Skeletal muscle tissue (tissue), 3 donors: ENCODE measurements at regions not wholly inside any gene's neighbourhood (a gene's known extent, or its start where the extent isn't known, plus 50 kb on each side); places are given as distances from the start of the nearest gene placed in this dataset.
A peak's percentile ranks its signal among the peaks of the same experiment; 100 is the strongest.

Experiments
- H3K27ac ChIP-seq: one replicate; pipeline ENCODE4 v1.7.0; 2013; ENCODE audit warnings: mild to moderate bottlenecking, low read depth, low read length, inconsistent platforms
- H3K27me3 ChIP-seq, 3 donors: one replicate each; pipeline ENCODE4 v1.7.0; 2013; ENCODE audit warnings: low read length in 3 of 3; ENCODE audit not compliant: control insufficient read depth in 3 of 3, insufficient read depth in 3 of 3
- H3K36me3 ChIP-seq, 3 donors: one replicate each; pipeline ENCODE4 v1.7.0; 2013; ENCODE audit warnings: low read length in 3 of 3; ENCODE audit not compliant: control insufficient read depth in 3 of 3, insufficient read depth in 3 of 3
- H3K4me1 ChIP-seq, 3 donors: one replicate each; pipeline ENCODE4 v1.7.0; 2013; ENCODE audit warnings: low read length in 3 of 3, mild to moderate bottlenecking in 3 of 3; ENCODE audit not compliant: control insufficient read depth in 3 of 3, insufficient read depth in 3 of 3
- H3K4me3 ChIP-seq, 3 donors: one replicate each; pipeline ENCODE4 v1.7.0; 2013; ENCODE audit warnings: low read length in 3 of 3
- H3K9ac ChIP-seq, 3 donors: one replicate each; pipeline ENCODE4 v1.7.0; 2013; ENCODE audit warnings: low read length in 3 of 3, mild to moderate bottlenecking in 3 of 3, moderate library complexity in 2 of 3, low read depth in 1 of 3
- H3K9me3 ChIP-seq, 3 donors: one replicate each; pipeline ENCODE4 v1.7.0; 2013; ENCODE audit warnings: low read length in 3 of 3; ENCODE audit not compliant: control insufficient read depth in 3 of 3
- donor health status: Osteomylitis.

DNA sequence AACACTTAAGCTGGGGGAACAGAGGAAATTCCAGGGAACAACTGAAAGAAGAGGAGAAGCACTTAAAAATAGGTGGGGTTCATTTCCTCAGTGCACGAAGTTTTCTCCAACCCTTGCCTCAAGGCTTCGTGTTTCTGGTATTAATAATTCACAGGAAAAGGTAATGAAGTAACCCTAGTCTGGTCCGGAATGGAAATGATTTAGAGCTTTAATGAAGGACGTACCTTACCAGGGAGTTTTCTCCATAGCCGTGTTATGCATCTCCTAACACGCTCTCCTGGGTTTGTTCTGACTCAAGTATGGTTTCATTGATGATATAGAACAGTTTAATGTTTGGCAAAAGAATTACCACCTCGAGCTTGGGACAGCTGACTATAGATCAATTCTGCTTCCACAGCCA is 214.2 kb downstream of the MTX2 start:
- Histone ChIP-seq H3K36me3 (no peaks in the 10 kb centered on the region), H3K4me3 (no peak overlapping the region), H3K27ac (no peak overlapping the region), H3K9ac (no peak overlapping the region), H3K9me3 (no peaks in the 10 kb centered on the region), H3K4me1 (no peaks in the 10 kb centered on the region), H3K27me3 (no peaks in the 10 kb centered on the region)

DNA sequence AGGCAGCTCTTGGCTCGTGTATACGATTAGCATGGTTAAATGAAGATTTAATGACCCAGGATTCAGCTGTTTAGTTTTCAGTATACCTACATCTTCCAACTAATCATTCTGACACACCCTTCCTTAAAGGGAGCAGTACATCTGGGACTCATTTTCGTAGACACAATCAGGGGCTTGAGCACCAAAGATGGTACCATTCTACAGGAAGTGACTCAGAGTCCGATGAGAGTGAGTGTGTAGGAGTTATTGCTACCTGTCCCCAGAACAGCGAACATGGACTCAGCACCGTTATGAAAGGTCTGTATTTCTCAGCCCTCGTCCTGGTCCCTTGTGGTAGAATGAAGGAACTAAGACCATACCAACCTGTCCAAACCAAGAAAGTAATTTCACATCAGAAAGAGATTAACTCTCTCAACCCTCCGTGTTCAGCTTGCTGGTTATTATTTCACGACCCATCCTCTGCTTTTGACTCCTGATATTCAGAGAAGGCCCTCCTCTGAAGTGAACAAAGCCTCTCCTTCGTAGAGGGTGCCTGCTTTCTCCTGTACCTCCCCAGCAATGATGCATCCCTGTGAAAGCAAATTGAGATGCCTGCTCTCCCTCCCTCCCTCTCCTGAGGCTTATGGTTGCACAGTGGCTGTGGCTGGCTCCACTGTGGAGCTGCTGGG is 214.8 kb downstream of the MTX2 start:
- no peak overlapping the region for H3K4me3 ChIP-seq
- no peaks in the 10 kb centered on the region for H3K4me1 ChIP-seq
- H3K36me3 ChIP-seq = no peaks in the 10 kb centered on the region
- no peak overlapping the region for H3K9ac ChIP-seq
- H3K27me3 ChIP-seq = no peaks in the 10 kb centered on the region
- H3K27ac ChIP-seq = no peak overlapping the region
- no peaks in the 10 kb centered on the region for H3K9me3 ChIP-seq

DNA sequence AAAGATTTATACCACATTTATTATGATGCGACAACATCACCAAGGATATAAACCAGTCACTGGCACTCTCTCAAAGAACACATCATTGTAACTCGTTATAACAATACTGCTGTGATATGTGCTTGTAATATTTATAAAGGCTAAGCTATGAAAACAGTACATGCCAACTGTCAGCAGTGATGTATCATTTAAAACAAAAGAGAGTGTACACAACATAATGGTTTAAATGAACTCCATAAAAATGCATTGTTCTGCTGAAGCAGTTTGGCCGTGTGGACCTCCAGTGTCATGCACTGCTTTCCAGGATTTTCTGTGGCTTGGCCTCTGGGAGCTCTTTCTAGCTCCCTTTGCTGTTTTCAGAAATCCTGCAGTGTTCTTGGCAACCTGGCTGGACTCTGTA is 215.6 kb downstream of the MTX2 start:
- H3K4me1 ChIP-seq = no peaks in the 10 kb centered on the region
- no peak overlapping the region for H3K4me3 ChIP-seq
- H3K9ac ChIP-seq = no peak overlapping the region
- H3K36me3 ChIP-seq = no peaks in the 10 kb centered on the region
- H3K27me3 ChIP-seq = peaks cover 0 to 2% (median 0%) of the 10 kb centered on the region in 3 donors
- H3K9me3 ChIP-seq = no peaks in the 10 kb centered on the region
- no peak overlapping the region for H3K27ac ChIP-seq

DNA sequence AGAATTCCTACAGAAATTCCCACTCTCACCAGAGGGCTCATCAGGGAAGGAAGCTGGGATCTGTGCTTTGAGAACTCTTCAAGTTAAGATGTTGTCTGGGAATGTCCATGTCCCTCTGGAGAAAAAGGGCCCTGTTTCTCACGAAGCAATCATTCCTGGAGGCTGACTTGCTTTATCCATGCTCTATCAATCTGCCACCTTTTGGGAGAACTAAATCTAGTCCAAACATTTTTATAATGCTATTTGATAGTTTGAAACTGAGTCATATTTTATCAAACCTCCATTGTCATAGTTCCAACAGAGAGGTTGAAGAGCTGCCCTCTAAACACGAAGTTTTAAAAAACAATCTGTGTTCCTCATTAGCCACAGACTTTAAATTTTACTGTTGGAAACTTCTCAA is 219.2 kb downstream of the MTX2 start:
- peaks cover 6 to 17% (median 17%) of the 10 kb centered on the region in 3 donors for H3K4me1 ChIP-seq
- H3K9ac ChIP-seq = no peak overlapping the region
- H3K27me3 ChIP-seq = peaks cover 0 to 6% (median 4%) of the 10 kb centered on the region in 3 donors
- no peaks in the 10 kb centered on the region for H3K9me3 ChIP-seq
- H3K27ac ChIP-seq = no peak overlapping the region
- H3K36me3 ChIP-seq = no peaks in the 10 kb centered on the region
- no peak overlapping the region for H3K4me3 ChIP-seq

DNA sequence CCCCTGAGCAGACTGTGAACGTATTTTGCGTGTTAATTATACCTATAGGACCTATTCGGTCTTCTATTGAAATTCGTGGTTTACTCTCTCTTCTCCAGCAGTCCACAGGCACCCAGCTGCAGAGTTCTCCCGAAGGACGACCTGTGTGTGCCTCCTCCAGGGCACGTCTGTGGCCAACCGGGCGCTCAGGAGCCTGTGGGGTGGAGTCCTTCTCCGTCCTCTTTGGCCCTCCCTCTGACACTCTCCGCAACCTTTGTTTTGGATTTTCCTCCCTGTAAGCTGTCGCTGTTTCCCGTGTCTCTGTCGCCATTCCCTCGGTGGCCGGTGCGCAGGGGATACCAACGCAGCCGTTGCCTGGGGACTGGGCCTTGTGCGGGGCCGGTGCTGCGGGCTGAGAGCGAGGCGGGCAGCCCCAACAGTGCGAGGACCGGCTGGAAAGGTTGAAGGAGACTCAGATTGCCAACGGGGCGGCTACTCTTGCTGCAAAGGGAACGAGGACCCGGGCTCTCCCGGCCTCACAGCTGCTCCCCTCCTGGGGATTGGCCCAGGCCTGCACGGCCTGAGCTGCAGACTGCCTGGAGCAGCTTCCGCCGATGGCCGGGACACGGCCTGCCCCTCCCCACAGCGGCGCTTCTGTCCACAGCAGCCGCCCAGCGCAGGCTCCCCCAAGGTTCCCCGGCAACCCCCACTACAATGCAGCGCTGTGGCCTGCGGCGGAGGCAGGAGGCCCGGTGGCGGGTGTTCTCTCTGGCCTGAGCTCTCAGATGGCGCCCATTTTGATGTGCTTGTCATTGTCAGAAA is 221.0 kb downstream of the MTX2 start:
- H3K9ac ChIP-seq = peak overlapping the region; percentile 46 to 57 (median 51)

DNA sequence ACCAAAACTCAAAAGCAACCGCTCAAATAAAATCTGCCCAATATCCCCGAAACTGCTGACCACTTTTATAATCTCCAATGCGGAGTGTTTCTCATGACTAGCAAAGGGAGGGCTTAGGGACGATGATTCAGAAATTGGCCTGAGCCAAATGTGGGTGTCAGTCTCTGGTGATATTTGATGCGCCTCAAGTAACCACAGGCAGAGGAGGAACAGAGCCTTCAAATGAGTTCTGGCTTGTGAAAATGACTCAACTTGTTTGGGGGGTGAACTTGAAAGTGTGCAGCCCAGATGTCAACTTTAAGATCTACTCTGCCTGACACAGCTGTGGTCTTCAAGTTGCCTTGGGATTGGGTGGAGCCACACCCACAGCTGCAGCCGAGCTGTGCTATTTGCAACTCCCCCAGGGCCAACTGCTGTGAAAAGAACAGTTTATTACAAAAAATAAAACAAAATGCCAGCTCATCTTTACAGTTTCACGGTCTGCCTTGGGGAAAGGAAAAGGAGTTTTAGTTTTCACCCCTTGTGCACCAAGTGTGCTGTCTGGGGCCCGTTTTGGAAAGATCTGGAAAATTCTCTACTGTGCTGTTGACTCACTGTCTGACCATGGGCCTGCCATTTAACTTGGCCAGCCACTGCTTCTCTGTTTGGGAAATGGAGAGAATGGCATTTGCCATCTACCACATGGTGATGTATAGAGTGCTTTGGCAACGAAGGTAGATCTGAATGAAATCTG is 222.1 kb downstream of the MTX2 start:
- peak overlapping the region; percentile 81 for H3K27ac ChIP-seq
- peaks cover 13 to 28% (median 17%) of the 10 kb centered on the region in 3 donors for H3K4me1 ChIP-seq
- peak overlapping the region in 1 of 3 donors; percentile 46 for H3K9ac ChIP-seq
- no peaks in the 10 kb centered on the region for H3K36me3 ChIP-seq
- no peaks in the 10 kb centered on the region for H3K9me3 ChIP-seq
- H3K27me3 ChIP-seq = peaks cover 0 to 6% (median 4%) of the 10 kb centered on the region in 3 donors
- H3K4me3 ChIP-seq = no peak overlapping the region

More for the DNA sequence above, 221.0 kb downstream of the MTX2 start:
- Histone ChIP-seq H3K4me1 (peaks cover 9 to 21% (median 17%) of the 10 kb centered on the region in 3 donors), H3K27ac (peak overlapping the region; percentile 81), H3K9me3 (no peaks in the 10 kb centered on the region), H3K4me3 (peak overlapping the region in 1 of 3 donors; percentile 45), H3K27me3 (peaks cover 0 to 6% (median 4%) of the 10 kb centered on the region in 3 donors), H3K36me3 (no peaks in the 10 kb centered on the region)

DNA sequence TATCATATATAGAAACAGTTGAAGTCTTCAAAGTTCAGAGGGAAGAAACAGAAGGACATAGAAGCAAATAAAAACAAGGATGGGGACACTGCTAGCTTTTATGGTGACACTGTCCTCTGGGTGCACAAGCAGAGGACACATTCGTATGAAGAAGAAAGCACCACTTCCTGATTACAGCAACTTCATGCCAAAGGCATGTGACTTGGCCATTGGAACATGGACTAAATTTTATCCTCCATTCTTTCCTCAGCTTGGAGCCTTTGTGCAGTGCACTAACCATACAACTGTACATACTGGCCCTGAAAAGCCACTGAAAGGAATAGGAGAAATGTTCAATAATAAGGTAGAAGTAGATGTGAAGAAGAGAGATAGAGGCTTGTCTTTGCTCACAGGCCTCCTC is 223.3 kb downstream of the MTX2 start:
- Histone ChIP-seq H3K9ac (no peak overlapping the region), H3K36me3 (no peaks in the 10 kb centered on the region), H3K27ac (no peak overlapping the region), H3K9me3 (no peaks in the 10 kb centered on the region), H3K4me3 (no peak overlapping the region), H3K4me1 (peaks cover 13 to 29% (median 17%) of the 10 kb centered on the region in 3 donors), H3K27me3 (peaks cover 0 to 6% (median 4%) of the 10 kb centered on the region in 3 donors)

DNA sequence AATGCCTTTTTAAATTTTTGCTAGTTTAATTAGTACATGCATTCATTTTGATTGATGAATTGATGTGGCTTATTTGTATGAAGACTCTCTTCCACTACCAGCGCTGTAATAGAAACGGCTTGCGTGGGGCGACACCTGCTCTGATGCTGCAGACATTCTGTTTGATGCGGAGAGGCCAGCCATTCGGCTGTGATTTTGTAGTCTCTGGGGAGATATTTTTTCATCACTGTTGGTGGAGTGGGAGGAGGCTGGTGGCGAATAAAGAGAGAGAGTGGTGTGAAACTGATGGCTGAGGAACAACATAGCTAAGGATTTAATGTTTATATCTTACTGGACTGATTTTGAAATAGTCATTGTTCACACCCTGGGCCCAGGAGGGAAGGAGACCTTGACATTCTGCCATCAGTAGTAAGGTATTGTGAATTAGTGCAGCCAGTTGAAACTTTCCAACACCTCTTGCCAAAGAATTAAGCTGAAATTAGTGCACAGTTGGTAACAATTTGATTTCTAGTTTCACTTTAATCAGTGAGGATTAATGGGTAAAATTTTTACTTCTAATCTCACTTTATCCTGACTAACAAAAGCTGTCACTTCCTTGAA is 224.1 kb downstream of the MTX2 start:
- Histone ChIP-seq H3K9ac (no peak overlapping the region), H3K36me3 (no peaks in the 10 kb centered on the region), H3K27ac (peak overlapping the region; percentile 26), H3K9me3 (no peaks in the 10 kb centered on the region), H3K4me1 (peaks cover 13 to 29% (median 17%) of the 10 kb centered on the region in 3 donors), H3K27me3 (peaks cover 0 to 6% (median 4%) of the 10 kb centered on the region in 3 donors), H3K4me3 (no peak overlapping the region)

DNA sequence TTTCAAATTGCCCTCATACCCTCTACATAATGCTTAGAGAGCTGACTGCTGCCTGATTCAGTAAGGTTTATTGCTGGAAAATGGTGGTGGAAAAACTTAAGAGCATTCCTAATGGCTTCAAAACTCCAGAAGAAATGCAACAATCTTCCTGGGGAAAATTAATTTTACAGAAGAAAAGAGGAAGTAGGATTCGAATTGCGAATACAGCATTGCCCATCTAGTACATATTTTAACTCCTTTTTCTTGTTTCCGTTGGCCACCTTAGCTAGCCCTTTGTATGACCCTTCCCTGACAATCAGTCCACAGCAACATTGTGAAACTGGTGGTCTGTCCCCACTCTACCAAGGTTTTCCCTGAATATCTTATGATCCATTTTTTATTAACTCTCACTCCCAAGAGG is 224.7 kb downstream of the MTX2 start:
- Histone ChIP-seq H3K4me1 (peaks cover 13 to 29% (median 17%) of the 10 kb centered on the region in 3 donors), H3K27ac (peak overlapping the region; percentile 26), H3K9ac (no peak overlapping the region), H3K36me3 (no peaks in the 10 kb centered on the region), H3K27me3 (peaks cover 0 to 6% (median 4%) of the 10 kb centered on the region in 3 donors), H3K4me3 (no peak overlapping the region), H3K9me3 (no peaks in the 10 kb centered on the region)
